ENCODE measurements at regions not wholly inside any gene's neighbourhood (a gene's known extent, or its start where the extent isn't known, plus 50 kb on each side); places are given as distances from the start of the nearest gene placed in this dataset.

DNA sequence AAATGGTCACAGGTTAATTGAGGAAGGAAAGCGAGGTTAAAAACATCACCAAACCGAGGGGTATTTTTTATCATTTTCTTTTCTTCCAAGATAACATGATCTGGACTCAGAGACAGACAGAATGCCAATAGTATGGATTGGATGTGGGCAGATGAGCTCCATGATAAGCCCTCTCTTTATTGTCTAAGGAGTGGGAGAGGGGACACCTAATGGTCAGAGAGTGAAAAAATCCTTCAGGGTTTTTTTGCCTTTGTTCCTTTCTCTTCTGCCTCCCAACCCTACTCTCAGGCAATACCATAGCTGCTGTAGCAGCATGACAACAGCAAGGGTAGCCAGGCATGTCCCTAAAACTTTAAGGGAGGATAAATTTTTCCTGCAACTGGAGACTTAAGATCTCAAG lies 94.7 kb downstream of the DIRAS2 start:
- DNase-seq (no peak), ATAC-seq (no peak)
- Mint-ChIP-seq H3K27ac (no peak overlapping the region), H3K27me3 (no peaks in the 10 kb centered on the region), H3K4me1 (no peaks in the 10 kb centered on the region), H3K4me3 (no peak overlapping the region), H3K36me3 (ENCODE audit: low read depth) (no peaks in the 10 kb centered on the region)
- no peaks in the 10 kb centered on the region for H3K9me3 ChIP-seq (ENCODE audit: control insufficient read depth, low read length, poor library complexity, severe bottlenecking)

DNA sequence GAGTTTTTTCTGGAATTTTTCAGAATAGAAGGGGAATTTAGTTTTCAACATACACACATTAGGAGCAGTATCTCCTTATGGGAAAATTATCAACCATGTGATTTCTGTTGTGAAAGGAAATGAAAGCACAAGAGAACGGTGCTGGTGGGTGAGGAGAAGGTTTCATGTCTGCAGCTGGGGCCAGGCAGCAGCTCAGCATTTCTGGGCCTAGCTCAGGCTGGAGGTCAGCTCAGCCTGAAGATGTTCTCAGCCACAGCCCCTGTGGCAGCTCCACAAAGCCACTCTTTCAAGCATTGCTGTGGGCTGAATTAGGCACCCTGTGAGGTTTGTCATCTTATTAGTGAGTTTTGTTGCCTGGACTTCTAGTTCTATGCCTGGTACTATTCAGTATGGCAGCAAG lies 90.3 kb downstream of the DIRAS2 start:
- H3K27ac Mint-ChIP-seq: no peak overlapping the region
- H3K9me3 ChIP-seq (ENCODE audit: control insufficient read depth, low read length, poor library complexity, severe bottlenecking): no peaks in the 10 kb centered on the region
- ATAC-seq (no peak), DNase-seq (no peak)
- H3K27me3 Mint-ChIP-seq: no peaks in the 10 kb centered on the region
- H3K36me3 Mint-ChIP-seq (ENCODE audit: low read depth): no peaks in the 10 kb centered on the region
- H3K4me1 Mint-ChIP-seq: no peaks in the 10 kb centered on the region
- H3K4me3 Mint-ChIP-seq: no peak overlapping the region

DNA sequence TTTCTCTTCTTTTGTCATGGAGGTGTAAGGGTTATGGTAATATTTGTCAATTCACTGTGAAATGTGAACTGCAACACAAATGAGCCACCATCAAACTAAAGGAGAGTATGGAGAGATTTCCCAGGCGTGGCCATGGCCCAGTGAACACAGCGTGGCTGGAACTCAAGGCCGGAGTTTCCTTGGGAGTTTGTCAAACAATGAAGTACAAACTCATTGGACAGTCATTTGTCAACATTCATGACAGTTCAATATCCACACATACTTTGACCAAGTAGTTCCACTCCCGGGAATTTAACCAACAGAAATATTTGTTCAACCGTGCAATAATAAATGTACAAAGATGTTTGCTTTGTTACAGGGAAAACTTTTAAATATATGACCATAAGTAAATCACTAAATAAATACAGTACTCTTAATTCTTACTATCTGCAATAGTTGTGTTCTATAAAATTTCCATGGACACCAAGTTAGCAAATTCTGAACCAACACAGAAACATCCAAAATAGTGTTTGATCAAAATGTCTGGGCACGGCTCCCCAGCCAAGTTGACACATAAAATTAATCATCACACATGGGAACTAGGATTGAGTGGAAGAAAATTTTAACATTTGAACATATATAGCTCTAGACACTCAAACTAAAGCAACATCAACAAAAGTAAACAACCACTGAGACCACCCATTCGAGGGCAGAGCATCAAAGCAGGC lies 87.1 kb downstream of the DIRAS2 start:
- H3K4me1 Mint-ChIP-seq: no peaks in the 10 kb centered on the region
- H3K27me3 Mint-ChIP-seq: no peaks in the 10 kb centered on the region
- H3K4me3 Mint-ChIP-seq: no peak overlapping the region
- no peak for ATAC-seq
- no peaks in the 10 kb centered on the region for H3K36me3 Mint-ChIP-seq (ENCODE audit: low read depth)
- no peak overlapping the region for H3K27ac Mint-ChIP-seq
- DNase-seq: no peak
- H3K9me3 ChIP-seq (ENCODE audit: control insufficient read depth, low read length, poor library complexity, severe bottlenecking): no peaks in the 10 kb centered on the region

DNA sequence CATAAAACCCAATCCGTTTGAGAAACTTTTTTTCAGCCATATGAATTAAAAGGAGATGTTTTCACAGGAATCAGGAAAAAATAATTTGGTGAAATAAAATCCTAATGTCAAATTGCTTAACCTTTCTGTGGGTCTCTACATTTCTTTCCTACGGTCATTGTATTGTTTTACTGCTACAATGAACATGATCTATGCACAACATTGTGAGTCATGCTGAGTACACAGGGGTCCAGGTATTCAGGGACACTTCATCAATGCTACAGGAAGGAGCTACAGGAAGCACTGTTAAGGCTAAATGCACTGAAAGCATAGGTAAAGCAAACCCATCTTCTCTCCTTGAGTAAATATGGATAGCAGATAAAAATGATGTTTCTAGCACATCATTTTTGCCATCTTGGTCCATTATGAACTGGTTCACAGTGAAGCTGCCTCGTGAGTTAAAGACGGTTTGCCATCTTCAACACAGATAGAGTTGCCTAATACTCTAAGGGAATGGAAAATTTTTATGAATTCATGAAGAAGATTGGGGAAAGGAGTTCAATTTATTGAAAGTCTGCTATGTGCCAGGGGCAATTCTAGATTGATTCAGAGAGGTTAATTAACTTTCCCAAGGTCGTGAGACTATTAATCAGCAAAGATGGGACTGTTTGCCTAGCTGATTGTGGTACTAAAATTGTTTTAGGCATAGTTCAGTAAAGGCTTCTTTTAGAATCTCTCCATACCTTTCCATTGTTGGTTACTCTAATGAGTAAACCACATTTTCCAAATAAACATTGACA lies 85.5 kb downstream of the DIRAS2 start:
- H3K27me3 Mint-ChIP-seq: no peaks in the 10 kb centered on the region
- H3K36me3 Mint-ChIP-seq (ENCODE audit: low read depth): no peaks in the 10 kb centered on the region
- no peak overlapping the region for H3K27ac Mint-ChIP-seq
- ATAC-seq: no peak
- no peaks in the 10 kb centered on the region for H3K4me1 Mint-ChIP-seq
- DNase-seq: no peak
- no peaks in the 10 kb centered on the region for H3K9me3 ChIP-seq (ENCODE audit: control insufficient read depth, low read length, poor library complexity, severe bottlenecking)
- H3K4me3 Mint-ChIP-seq: no peak overlapping the region

DNA sequence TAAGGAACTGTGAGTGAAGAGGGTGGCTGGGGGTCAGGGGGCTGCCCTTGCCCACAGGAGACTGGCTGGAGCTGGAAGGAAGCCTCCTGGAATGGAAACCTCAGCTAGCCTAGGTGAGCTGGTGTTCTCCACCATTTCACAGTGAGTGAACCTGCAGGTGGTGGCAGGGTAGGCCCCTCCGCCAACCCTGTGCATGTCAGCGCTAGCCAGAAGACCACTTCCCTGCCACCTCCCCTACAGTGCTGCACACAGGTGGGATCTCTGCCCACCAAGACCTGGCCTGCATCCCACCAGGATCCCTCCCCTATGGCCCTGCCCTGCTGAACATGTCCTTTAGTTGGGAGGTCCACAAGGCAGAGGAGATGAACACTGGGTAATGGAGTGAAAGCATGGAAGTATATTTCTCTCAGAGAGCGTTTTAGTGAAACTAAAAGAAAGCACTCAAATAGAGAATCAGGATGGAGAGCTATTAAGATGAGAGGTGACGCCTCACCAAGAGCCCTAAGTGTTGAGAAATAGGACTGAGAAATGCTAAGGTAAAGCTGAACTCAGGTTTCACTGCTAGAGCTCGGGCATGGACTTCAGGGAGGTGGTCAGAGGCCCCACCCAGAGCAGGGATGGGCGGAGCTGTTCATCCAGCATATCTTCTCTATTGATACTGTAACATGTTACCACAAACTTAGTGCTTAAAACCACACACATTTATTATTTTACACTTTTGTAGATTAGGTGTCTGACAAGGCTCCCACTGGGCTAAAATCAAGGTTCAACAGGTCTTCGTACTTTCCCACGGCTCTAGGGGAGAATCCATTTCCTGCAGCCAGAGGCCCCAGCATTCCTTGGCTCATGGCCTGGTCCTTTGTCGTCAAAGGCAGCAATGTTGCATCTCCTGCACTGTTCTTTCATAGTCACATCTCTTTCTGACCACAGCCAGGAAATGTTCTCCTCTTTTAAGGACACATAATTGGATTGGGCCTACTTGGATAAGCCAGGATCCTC lies 83.2 kb downstream of the DIRAS2 start:
- no peaks in the 10 kb centered on the region for H3K27me3 Mint-ChIP-seq
- ATAC-seq (no peak), DNase-seq (no peak)
- no peak overlapping the region for H3K4me3 Mint-ChIP-seq
- no peaks in the 10 kb centered on the region for H3K36me3 Mint-ChIP-seq (ENCODE audit: low read depth)
- H3K4me1 Mint-ChIP-seq: no peaks in the 10 kb centered on the region
- H3K9me3 ChIP-seq (ENCODE audit: control insufficient read depth, low read length, poor library complexity, severe bottlenecking): no peaks in the 10 kb centered on the region
- H3K27ac Mint-ChIP-seq: no peak overlapping the region
